H1 (cell line): ENCODE measurements at regions not wholly inside any gene's neighbourhood (a gene's known extent, or its start where the extent isn't known, plus 50 kb on each side); places are given as distances from the start of the nearest gene placed in this dataset.

Experiments used
- CTCF ChIA-PET: fragments of 300-600 bp; sonication (Branson Sonifier 250); formaldehyde crosslinking; loops from one replicate; lab custom pipeline; 2021; ENCODE audit not compliant: partially characterized antibody; lab: Charles Lee
- POLR2A ChIA-PET: fragments of 300-600 bp; sonication (Branson Sonifier 250); formaldehyde crosslinking; loops from one replicate; lab custom pipeline; 2021; ENCODE audit warnings: inconsistent platforms; ENCODE audit not compliant: partially characterized antibody; lab: Charles Lee
- DNase-seq, 2 experiments: peaks; one replicate each; pipeline versions ENCODE4 v3.0.0 to v3.0.0-alpha.2; 2010 to 2022; ENCODE audit warnings: low spot score in 2 of 2, low read depth in 1 of 2, mixed read lengths in 1 of 2
- FAIRE-seq: peaks from 2 replicates; lab custom pipeline; 2011; peaks lifted over from hg19 to GRCh38; lab: Jason Lieb, UNC
- H2AFZ ChIP-seq: 2 replicates; pipeline ENCODE4 v1.8.1; 2012; ENCODE audit warnings: low read length, inconsistent platforms
- H2AK5ac ChIP-seq: 2 replicates; pipeline ENCODE4 v1.6.1; 2013; ENCODE audit warnings: low read depth, low read length
- H2BK120ac ChIP-seq: replicated peaks from 2 replicates; pipeline ENCODE3; 2013; ENCODE audit warnings: low read depth, low read length, inconsistent platforms
- H2BK12ac ChIP-seq: 2 replicates; pipeline ENCODE4 v1.6.1; 2013; ENCODE audit warnings: low read depth, low read length
- H2BK15ac ChIP-seq: 2 replicates; pipeline ENCODE4 v1.6.1; 2013; ENCODE audit warnings: low read length
- H2BK20ac ChIP-seq: 2 replicates; pipeline ENCODE4 v1.6.1; 2013; ENCODE audit warnings: low read length
- H2BK5ac ChIP-seq: 2 replicates; pipeline ENCODE4 v1.6.1; 2013; ENCODE audit warnings: low read depth, low read length
- H3K14ac ChIP-seq: 2 replicates; pipeline ENCODE4 v1.6.1; 2013; ENCODE audit warnings: inconsistent platforms; ENCODE audit not compliant: insufficient read length
- H3K18ac ChIP-seq: 2 replicates; pipeline ENCODE4 v1.6.1; 2013; ENCODE audit warnings: low read length; ENCODE audit errors: extremely low read depth
- H3K23ac ChIP-seq: 2 replicates; pipeline ENCODE4 v1.6.1; 2013; ENCODE audit warnings: inconsistent platforms; ENCODE audit not compliant: insufficient read length
- H3K23me2 ChIP-seq: 2 replicates; pipeline ENCODE4 v1.6.1; 2013; ENCODE audit warnings: low read depth, low read length
- H3K27ac ChIP-seq: 2 replicates; pipeline ENCODE4 v1.6.1; 2011; ENCODE audit warnings: low read depth, low read length, inconsistent platforms
- H3K27me3 ChIP-seq, 4 experiments: replicated peaks in 1 of 4; 1 replicate in 1 of 4; 2 replicates in 3 of 4; pipeline versions ENCODE4 v1.6.1 to v1.8.1; 2011 to 2013; ENCODE audit warnings: low read length in 3 of 4, mild to moderate bottlenecking in 3 of 4, inconsistent platforms in 2 of 4, mixed read lengths in 2 of 4, moderate library complexity in 1 of 4; ENCODE audit not compliant: control insufficient read depth in 3 of 4, insufficient read depth in 3 of 4; ENCODE audit errors: extremely low read depth in 1 of 4
- H3K36me3 ChIP-seq, 4 experiments: 2 replicates each; pipeline versions ENCODE4 v1.6.1 to v1.8.1; 2011 to 2013; ENCODE audit warnings: mild to moderate bottlenecking in 4 of 4, low read length in 3 of 4, moderate library complexity in 2 of 4, control low read depth in 1 of 4, inconsistent platforms in 1 of 4; ENCODE audit not compliant: insufficient read depth in 4 of 4, control insufficient read depth in 2 of 4
- H3K4ac ChIP-seq: replicated peaks from 2 replicates; pipeline ENCODE3; 2013; ENCODE audit warnings: low read length, low read depth, mixed read lengths, inconsistent platforms; ENCODE audit not compliant: insufficient read length
- H3K4me1 ChIP-seq, 4 experiments: replicated peaks in 1 of 4; 1 replicate in 1 of 4; 2 replicates in 3 of 4; pipeline versions ENCODE4 v1.6.1 to v1.8.1; 2011 to 2013; ENCODE audit warnings: low read length in 3 of 4, inconsistent platforms in 2 of 4, mixed read lengths in 1 of 4; ENCODE audit not compliant: insufficient read depth in 4 of 4, control insufficient read depth in 3 of 4
- H3K4me2 ChIP-seq, 2 experiments: 2 replicates each; pipeline versions ENCODE4 v1.6.1 to v1.8.1; 2011 to 2013; ENCODE audit warnings: low read depth in 2 of 2, low read length in 2 of 2, control low read depth in 1 of 2, inconsistent platforms in 1 of 2, mild to moderate bottlenecking in 1 of 2; ENCODE audit not compliant: insufficient read depth in 1 of 2
- H3K4me3 ChIP-seq, 4 experiments: fragments of 200-600, 300-600 bp in 1 of 4; sonication (generic), shearing (Covaris generic), sonication (Bioruptor Twin) in 1 of 4; 2 replicates each; pipeline versions ENCODE4 v1.5.1 to v1.8.1; 2011 to 2016; ENCODE audit warnings: low read length in 4 of 4, low read depth in 3 of 4, control low read depth in 2 of 4, inconsistent platforms in 2 of 4, mild to moderate bottlenecking in 2 of 4, mixed read lengths in 1 of 4, moderate library complexity in 1 of 4; ENCODE audit not compliant: insufficient read depth in 2 of 4; ENCODE audit errors: extremely low read depth in 1 of 4
- H3K56ac ChIP-seq: replicated peaks from 2 replicates; pipeline ENCODE3; 2013; ENCODE audit warnings: low read depth, mild to moderate bottlenecking, mixed read lengths, low read length, inconsistent platforms; ENCODE audit not compliant: insufficient read length
- H3K79me1 ChIP-seq: 2 replicates; pipeline ENCODE4 v1.6.1; 2013; ENCODE audit warnings: low read depth, low read length, control low read depth
- H3K79me2 ChIP-seq, 2 experiments: 2 replicates each; pipeline versions ENCODE4 v1.6.1 to v1.8.1; 2012 to 2013; ENCODE audit warnings: low read length in 2 of 2, mild to moderate bottlenecking in 2 of 2, inconsistent platforms in 1 of 2; ENCODE audit not compliant: insufficient read depth in 2 of 2, control insufficient read depth in 1 of 2
- H3K9ac ChIP-seq, 4 experiments: replicated peaks in 1 of 4; 1 replicate in 1 of 4; 2 replicates in 3 of 4; pipeline versions ENCODE4 v1.6.1 to v1.8.1; 2011 to 2013; ENCODE audit warnings: low read depth in 3 of 4, low read length in 3 of 4, control low read depth in 2 of 4, mild to moderate bottlenecking in 2 of 4, moderate library complexity in 2 of 4, inconsistent platforms in 1 of 4; ENCODE audit errors: extremely low read depth in 1 of 4
- H3K9me3 ChIP-seq, 2 experiments: 2 replicates each; pipeline versions ENCODE4 v1.6.1 to v1.8.1; 2012 to 2013; ENCODE audit warnings: mild to moderate bottlenecking in 2 of 2, moderate library complexity in 2 of 2, control low read depth in 1 of 2, inconsistent platforms in 1 of 2, low read depth in 1 of 2, low read length in 1 of 2, mixed read lengths in 1 of 2; ENCODE audit not compliant: insufficient read depth in 2 of 2
- H4K20me1 ChIP-seq, 2 experiments: replicated peaks in 1 of 2; 2 replicates each; pipeline versions ENCODE3 to v1.8.1; 2011 to 2013; ENCODE audit warnings: inconsistent platforms in 2 of 2, low read length in 2 of 2, mild to moderate bottlenecking in 1 of 2; ENCODE audit not compliant: insufficient read depth in 2 of 2, control insufficient read depth in 1 of 2
- H4K5ac ChIP-seq: 2 replicates; pipeline ENCODE4 v1.6.1; 2013; ENCODE audit warnings: low read length, low read depth, mixed read lengths, inconsistent platforms; ENCODE audit not compliant: insufficient read length
- H4K8ac ChIP-seq: 2 replicates; pipeline ENCODE4 v1.8.0; 2013; ENCODE audit warnings: mild to moderate bottlenecking, moderate library complexity, low read length, inconsistent platforms; ENCODE audit not compliant: insufficient read depth; ENCODE audit errors: extremely low read depth
- H4K91ac ChIP-seq: replicated peaks from 2 replicates; pipeline ENCODE3; 2013; ENCODE audit warnings: low read length, mixed read lengths, inconsistent platforms; ENCODE audit not compliant: insufficient read length
- ASH2L ChIP-seq: fragments of 200-600, 300-600 bp; sonication (generic); IDR thresholded peaks from one replicate; pipeline ENCODE4 v1.7.1; 2017; ENCODE audit warnings: low read length
- CHD1 ChIP-seq: IDR thresholded peaks from 2 replicates; pipeline ENCODE4 v1.6.1; 2012; ENCODE audit warnings: low read depth, low read length, improper control_type of control experiment
- CREB1 ChIP-seq: IDR thresholded peaks from 2 replicates; pipeline ENCODE4 v1.6.1; 2012; ENCODE audit warnings: inconsistent platforms
- GABPA ChIP-seq: IDR thresholded peaks from 2 replicates; pipeline ENCODE4 v1.6.1; 2011; ENCODE audit warnings: mild to moderate bottlenecking, low read length, moderate library complexity, borderline replicate concordance; ENCODE audit not compliant: insufficient read depth
- JUN ChIP-seq: IDR thresholded peaks from 2 replicates; pipeline ENCODE4 v1.6.1; 2011; ENCODE audit warnings: low read depth, mild to moderate bottlenecking, improper control_type of control experiment, low read length
- TAF7 ChIP-seq: optimal IDR thresholded peaks from 2 replicates; pipeline ENCODE3; 2011; ENCODE audit warnings: low read depth, mild to moderate bottlenecking, inconsistent platforms, low read length, moderate library complexity, borderline replicate concordance
- WGBS, 2 experiments: shearing (Covaris generic) in 1 of 2; methylation state at CpG; one replicate each; pipeline versions ENCODE4 v1.1.6 to v1.1.7; 2013 to 2015; ENCODE audit warnings: low lambda C conversion rate in 2 of 2, mixed read lengths in 2 of 2, inconsistent platforms in 1 of 2, low coverage in 1 of 2, missing lambda C conversion rate in 1 of 2; ENCODE audit not compliant: insufficient replicate concordance in 2 of 2, insufficient coverage in 1 of 2, insufficient read length in 1 of 2; ENCODE audit errors: extremely low coverage in 1 of 2, missing lambda C conversion rate in 1 of 2; 5-methylcytosine and 5-hydroxymethylcytosine counted together
- TF ChIP-seq, protein P1 (sequence below), 3 experiments: IDR thresholded peaks; 1 replicate in 2 of 3; 2 replicates in 1 of 3; pipeline versions ENCODE4 v1.5.1 to v1.6.1; 2011; ENCODE audit warnings: low read length in 3 of 3, mild to moderate bottlenecking in 3 of 3, inconsistent platforms in 2 of 3, low read depth in 1 of 3, moderate library complexity in 1 of 3; ENCODE audit not compliant: insufficient read depth in 1 of 3; ENCODE audit errors: control extremely low read depth in 1 of 3
- TF ChIP-seq, protein P2 (sequence below): IDR thresholded peaks from 2 replicates; pipeline ENCODE4 v1.6.1; 2012; ENCODE audit warnings: inconsistent platforms

DNA sequence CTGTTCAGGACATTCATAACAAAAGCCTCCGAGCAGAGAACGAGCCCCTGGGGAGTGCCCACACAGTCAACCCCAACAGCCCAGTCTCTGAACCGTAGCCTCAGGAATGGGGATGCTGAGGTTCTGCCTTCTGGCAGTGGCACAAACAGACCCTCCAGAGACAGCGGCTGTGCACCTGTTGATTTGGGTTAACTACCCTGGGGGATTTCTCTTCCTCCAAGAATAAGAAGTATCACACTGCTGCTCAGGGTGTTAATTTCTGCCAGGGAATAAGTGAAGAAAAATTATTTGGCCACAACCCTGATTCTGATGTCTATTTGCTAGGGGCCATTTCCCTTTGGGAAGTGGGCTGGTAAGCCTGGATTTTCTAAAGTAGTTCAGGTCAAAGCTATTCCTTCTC is 51.0 kb upstream of the PIRT start:
- Histone ChIP-seq H2AFZ (no peak overlapping the region), H3K14ac (no peak overlapping the region), H3K79me2 (no peaks in the 10 kb centered on the region), H4K91ac (no peak overlapping the region), H3K36me3 (no peaks in the 10 kb centered on the region), H2BK15ac (no peak overlapping the region), H3K27me3 (no peaks in the 10 kb centered on the region), H3K18ac (no peak overlapping the region), H2BK5ac (no peak overlapping the region), H2BK120ac (no peak overlapping the region), H3K23me2 (no peaks in the 10 kb centered on the region), H3K4me1 (no peaks in the 10 kb centered on the region), H4K5ac (no peak overlapping the region), H3K4ac (no peak overlapping the region), H3K23ac (no peak overlapping the region), H4K8ac (no peak overlapping the region), H2BK20ac (no peak overlapping the region), H3K56ac (no peak overlapping the region), H3K27ac (no peak overlapping the region), H3K9me3 (no peaks in the 10 kb centered on the region), H3K9ac (no peak overlapping the region), H2AK5ac (no peak overlapping the region), H3K4me2 (no peak overlapping the region), H3K79me1 (no peaks in the 10 kb centered on the region), H3K4me3 (no peak overlapping the region), H4K20me1 (no peaks in the 10 kb centered on the region), H2BK12ac (no peak overlapping the region)
- no peak for DNase-seq
- ChIA-PET POLR2A (no interaction called here), CTCF (interaction anchor here (1.7 to 2.6 kb wide), 2 partner anchors 10 to 257 kb away, joined by 9 to 17 read pairs; no protein-coding TSS in a partner anchor)
- WGBS, 2 experiments: 62% methylated on average over 4 of the region's 4 CpGs; no CpG with 5 or more reads in 1 of the 2 experiments
- TF ChIP-seq CREB1 (no peak), JUN (no peak), CHD1 (no peak), ASH2L (no peak), TAF7 (no peak), GABPA (no peak)
- TF ChIP-seq, protein P1, sequence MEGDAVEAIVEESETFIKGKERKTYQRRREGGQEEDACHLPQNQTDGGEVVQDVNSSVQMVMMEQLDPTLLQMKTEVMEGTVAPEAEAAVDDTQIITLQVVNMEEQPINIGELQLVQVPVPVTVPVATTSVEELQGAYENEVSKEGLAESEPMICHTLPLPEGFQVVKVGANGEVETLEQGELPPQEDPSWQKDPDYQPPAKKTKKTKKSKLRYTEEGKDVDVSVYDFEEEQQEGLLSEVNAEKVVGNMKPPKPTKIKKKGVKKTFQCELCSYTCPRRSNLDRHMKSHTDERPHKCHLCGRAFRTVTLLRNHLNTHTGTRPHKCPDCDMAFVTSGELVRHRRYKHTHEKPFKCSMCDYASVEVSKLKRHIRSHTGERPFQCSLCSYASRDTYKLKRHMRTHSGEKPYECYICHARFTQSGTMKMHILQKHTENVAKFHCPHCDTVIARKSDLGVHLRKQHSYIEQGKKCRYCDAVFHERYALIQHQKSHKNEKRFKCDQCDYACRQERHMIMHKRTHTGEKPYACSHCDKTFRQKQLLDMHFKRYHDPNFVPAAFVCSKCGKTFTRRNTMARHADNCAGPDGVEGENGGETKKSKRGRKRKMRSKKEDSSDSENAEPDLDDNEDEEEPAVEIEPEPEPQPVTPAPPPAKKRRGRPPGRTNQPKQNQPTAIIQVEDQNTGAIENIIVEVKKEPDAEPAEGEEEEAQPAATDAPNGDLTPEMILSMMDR (IDR thresholded peaks at IDR 0.05; ENCODE audit: control extremely low read depth in 1 of 3, insufficient read depth in 1 of 3, low read depth in 1 of 3, low read length in 3 of 3): no peak
- TF ChIP-seq, protein P2, sequence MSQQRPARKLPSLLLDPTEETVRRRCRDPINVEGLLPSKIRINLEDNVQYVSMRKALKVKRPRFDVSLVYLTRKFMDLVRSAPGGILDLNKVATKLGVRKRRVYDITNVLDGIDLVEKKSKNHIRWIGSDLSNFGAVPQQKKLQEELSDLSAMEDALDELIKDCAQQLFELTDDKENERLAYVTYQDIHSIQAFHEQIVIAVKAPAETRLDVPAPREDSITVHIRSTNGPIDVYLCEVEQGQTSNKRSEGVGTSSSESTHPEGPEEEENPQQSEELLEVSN: no peak
- FAIRE-seq: no peak
